Skeletal muscle tissue (tissue), 3 donors: ENCODE measurements at regions not wholly inside any gene's neighbourhood (a gene's known extent, or its start where the extent isn't known, plus 50 kb on each side); places are given as distances from the start of the nearest gene placed in this dataset.

ENCODE experiments used
- H3K27ac ChIP-seq: one replicate; pipeline ENCODE4 v1.7.0; 2013; ENCODE audit warnings: mild to moderate bottlenecking, low read depth, low read length, inconsistent platforms
- H3K27me3 ChIP-seq, 3 donors: one replicate each; pipeline ENCODE4 v1.7.0; 2013; ENCODE audit warnings: low read length in 3 of 3; ENCODE audit not compliant: control insufficient read depth in 3 of 3, insufficient read depth in 3 of 3
- H3K36me3 ChIP-seq, 3 donors: one replicate each; pipeline ENCODE4 v1.7.0; 2013; ENCODE audit warnings: low read length in 3 of 3; ENCODE audit not compliant: control insufficient read depth in 3 of 3, insufficient read depth in 3 of 3
- H3K4me1 ChIP-seq, 3 donors: one replicate each; pipeline ENCODE4 v1.7.0; 2013; ENCODE audit warnings: low read length in 3 of 3, mild to moderate bottlenecking in 3 of 3; ENCODE audit not compliant: control insufficient read depth in 3 of 3, insufficient read depth in 3 of 3
- H3K4me3 ChIP-seq, 3 donors: one replicate each; pipeline ENCODE4 v1.7.0; 2013; ENCODE audit warnings: low read length in 3 of 3
- H3K9ac ChIP-seq, 3 donors: one replicate each; pipeline ENCODE4 v1.7.0; 2013; ENCODE audit warnings: low read length in 3 of 3, mild to moderate bottlenecking in 3 of 3, moderate library complexity in 2 of 3, low read depth in 1 of 3
- H3K9me3 ChIP-seq, 3 donors: one replicate each; pipeline ENCODE4 v1.7.0; 2013; ENCODE audit warnings: low read length in 3 of 3; ENCODE audit not compliant: control insufficient read depth in 3 of 3
- donor health status: Osteomylitis.

- H3K27ac ChIP-seq = no peak overlapping the region
- H3K4me3 ChIP-seq = no peak overlapping the region
- H3K36me3 ChIP-seq = no peaks in the 10 kb centered on the region
- peaks cover 0 to 7% (median 3%) of the 10 kb centered on the region in 3 donors for H3K27me3 ChIP-seq
- H3K9me3 ChIP-seq = no peaks in the 10 kb centered on the region
- no peak overlapping the region for H3K9ac ChIP-seq
- no peaks in the 10 kb centered on the region for H3K4me1 ChIP-seq
Observed at GRCh38 chr10:125373546-125373945, 213.2 kb upstream of the CTBP2 start.

GRCh38 chr10:125370578-125370977 is 210.2 kb upstream of the CTBP2 start:
- Histone ChIP-seq H3K27me3 (peaks cover 0 to 7% (median 3%) of the 10 kb centered on the region in 3 donors), H3K9me3 (no peaks in the 10 kb centered on the region), H3K27ac (no peak overlapping the region), H3K36me3 (no peaks in the 10 kb centered on the region), H3K9ac (no peak overlapping the region), H3K4me3 (no peak overlapping the region), H3K4me1 (no peaks in the 10 kb centered on the region)

- Histone ChIP-seq H3K27ac (no peak overlapping the region), H3K27me3 (peaks cover 0 to 7% (median 3%) of the 10 kb centered on the region in 3 donors)
Observed at GRCh38 chr10:125369382-125370326, 209.3 kb upstream of the CTBP2 start.

GRCh38 chr10:125368146-125368545 is 207.8 kb upstream of the CTBP2 start:
- Histone ChIP-seq H3K9me3 (no peaks in the 10 kb centered on the region), H3K9ac (no peak overlapping the region), H3K27ac (no peak overlapping the region), H3K27me3 (peaks cover 0 to 7% (median 3%) of the 10 kb centered on the region in 3 donors), H3K36me3 (no peaks in the 10 kb centered on the region), H3K4me1 (no peaks in the 10 kb centered on the region), H3K4me3 (no peak overlapping the region)

More at GRCh38 chr10:125369382-125370326, 209.3 kb upstream of the CTBP2 start:
- Histone ChIP-seq H3K4me1 (no peaks in the 10 kb centered on the region), H3K4me3 (no peak overlapping the region), H3K9ac (no peak overlapping the region), H3K36me3 (no peaks in the 10 kb centered on the region), H3K9me3 (no peaks in the 10 kb centered on the region)

GRCh38 chr10:125363791-125364190 is 203.4 kb upstream of the CTBP2 start:
- Histone ChIP-seq H3K36me3 (no peaks in the 10 kb centered on the region), H3K4me3 (no peak overlapping the region), H3K9ac (no peak overlapping the region), H3K4me1 (no peaks in the 10 kb centered on the region), H3K27ac (no peak overlapping the region), H3K9me3 (no peaks in the 10 kb centered on the region), H3K27me3 (no peaks in the 10 kb centered on the region)

GRCh38 chr10:125362950-125363349 is 202.6 kb upstream of the CTBP2 start:
- Histone ChIP-seq H3K27me3 (no peaks in the 10 kb centered on the region), H3K9me3 (no peaks in the 10 kb centered on the region), H3K4me3 (no peak overlapping the region), H3K27ac (no peak overlapping the region), H3K9ac (no peak overlapping the region), H3K36me3 (no peaks in the 10 kb centered on the region), H3K4me1 (no peaks in the 10 kb centered on the region)

GRCh38 chr10:125359401-125359800 is 199.0 kb upstream of the CTBP2 start:
- H3K4me3 ChIP-seq = no peak overlapping the region
- no peak overlapping the region for H3K27ac ChIP-seq
- no peak overlapping the region for H3K9ac ChIP-seq
- H3K27me3 ChIP-seq = peaks cover 0 to 8% (median 2%) of the 10 kb centered on the region in 3 donors
- no peaks in the 10 kb centered on the region for H3K36me3 ChIP-seq
- H3K4me1 ChIP-seq = no peaks in the 10 kb centered on the region
- H3K9me3 ChIP-seq = no peaks in the 10 kb centered on the region

GRCh38 chr10:125355657-125356056 is 195.3 kb upstream of the CTBP2 start:
- Histone ChIP-seq H3K4me3 (no peak overlapping the region), H3K9me3 (no peaks in the 10 kb centered on the region), H3K36me3 (no peaks in the 10 kb centered on the region)

GRCh38 chr10:125350519-125350918 is 190.2 kb upstream of the CTBP2 start:
- no peak overlapping the region for H3K4me3 ChIP-seq
- no peaks in the 10 kb centered on the region for H3K36me3 ChIP-seq
- H3K27ac ChIP-seq = no peak overlapping the region
- H3K9me3 ChIP-seq = no peaks in the 10 kb centered on the region
- no peak overlapping the region for H3K9ac ChIP-seq
- no peaks in the 10 kb centered on the region for H3K4me1 ChIP-seq
- H3K27me3 ChIP-seq = peaks cover 0 to 2% (median 0%) of the 10 kb centered on the region in 3 donors

More at GRCh38 chr10:125355657-125356056, 195.3 kb upstream of the CTBP2 start:
- no peak overlapping the region for H3K9ac ChIP-seq
- peaks cover 0 to 8% (median 2%) of the 10 kb centered on the region in 3 donors for H3K27me3 ChIP-seq
- H3K27ac ChIP-seq = no peak overlapping the region
- no peaks in the 10 kb centered on the region for H3K4me1 ChIP-seq

GRCh38 chr10:125348536-125348935 is 188.2 kb upstream of the CTBP2 start:
- Histone ChIP-seq H3K9me3 (no peaks in the 10 kb centered on the region), H3K36me3 (no peaks in the 10 kb centered on the region), H3K27me3 (no peaks in the 10 kb centered on the region), H3K4me3 (no peak overlapping the region), H3K9ac (no peak overlapping the region), H3K27ac (no peak overlapping the region), H3K4me1 (no peaks in the 10 kb centered on the region)
